HG02852 (cell line): ENCODE measurements at regions not wholly inside any gene's neighbourhood (a gene's known extent, or its start where the extent isn't known, plus 50 kb on each side); places are given as distances from the start of the nearest gene placed in this dataset.

ENCODE experiments used
- ATAC-seq: cut with Tn5 transposase; IDR thresholded peaks from one replicate; pipeline ENCODE4 v1.9.1; 2021; ENCODE audit warnings: mild to moderate bottlenecking, moderate library complexity; ENCODE audit not compliant: unreplicated experiment

- no peak for ATAC-seq
Measured at GRCh38 chr16:22757202-22757601, 56.8 kb upstream of the HS3ST2 start.

- no peak for ATAC-seq
Measured at GRCh38 chr16:22762486-22762885, 51.5 kb upstream of the HS3ST2 start.

- ATAC-seq: no peak
Measured at GRCh38 chr16:22763437-22764080, 50.4 kb upstream of the HS3ST2 start.
